ENCODE measurements at regions not wholly inside any gene's neighbourhood (a gene's known extent, or its start where the extent isn't known, plus 50 kb on each side); places are given as distances from the start of the nearest gene placed in this dataset.

DNA sequence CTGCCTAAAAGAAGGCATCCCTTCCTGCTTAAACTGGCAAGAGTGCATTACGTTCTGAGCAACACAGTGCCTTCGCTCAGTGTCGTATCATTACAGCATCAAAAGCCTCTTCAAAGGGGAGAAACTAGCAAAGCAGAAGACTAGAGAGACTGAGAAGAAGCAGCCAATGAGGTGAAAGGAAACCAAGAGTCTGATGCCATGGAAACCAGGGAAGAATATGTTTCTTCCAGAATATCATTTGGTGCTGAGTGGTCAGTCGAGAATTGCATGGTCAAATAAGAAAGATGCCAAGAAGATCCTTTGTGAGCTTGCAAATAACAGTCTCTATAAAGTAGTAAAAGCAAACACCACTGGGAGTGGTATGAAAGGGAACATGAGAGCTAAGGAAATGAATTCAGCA is 312.1 kb upstream of the CHST9 start:
- no peaks in the 10 kb centered on the region for H3K9me3 Mint-ChIP-seq
- no peak overlapping the region for H3K4me3 Mint-ChIP-seq
- no peaks in the 10 kb centered on the region for H3K36me3 Mint-ChIP-seq
- H3K27me3 Mint-ChIP-seq (ENCODE audit: low read depth), result no peaks in the 10 kb centered on the region
- no peak overlapping the region for H3K27ac Mint-ChIP-seq
- TF ChIP-seq, protein P1, sequence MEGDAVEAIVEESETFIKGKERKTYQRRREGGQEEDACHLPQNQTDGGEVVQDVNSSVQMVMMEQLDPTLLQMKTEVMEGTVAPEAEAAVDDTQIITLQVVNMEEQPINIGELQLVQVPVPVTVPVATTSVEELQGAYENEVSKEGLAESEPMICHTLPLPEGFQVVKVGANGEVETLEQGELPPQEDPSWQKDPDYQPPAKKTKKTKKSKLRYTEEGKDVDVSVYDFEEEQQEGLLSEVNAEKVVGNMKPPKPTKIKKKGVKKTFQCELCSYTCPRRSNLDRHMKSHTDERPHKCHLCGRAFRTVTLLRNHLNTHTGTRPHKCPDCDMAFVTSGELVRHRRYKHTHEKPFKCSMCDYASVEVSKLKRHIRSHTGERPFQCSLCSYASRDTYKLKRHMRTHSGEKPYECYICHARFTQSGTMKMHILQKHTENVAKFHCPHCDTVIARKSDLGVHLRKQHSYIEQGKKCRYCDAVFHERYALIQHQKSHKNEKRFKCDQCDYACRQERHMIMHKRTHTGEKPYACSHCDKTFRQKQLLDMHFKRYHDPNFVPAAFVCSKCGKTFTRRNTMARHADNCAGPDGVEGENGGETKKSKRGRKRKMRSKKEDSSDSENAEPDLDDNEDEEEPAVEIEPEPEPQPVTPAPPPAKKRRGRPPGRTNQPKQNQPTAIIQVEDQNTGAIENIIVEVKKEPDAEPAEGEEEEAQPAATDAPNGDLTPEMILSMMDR (IDR thresholded peaks at IDR 0.05; ENCODE audit: unreplicated experiment), result no peak
- DNase-seq (ENCODE audit: low spot score in 2 of 2, unreplicated experiment in 2 of 2), result no peak
- H3K4me1 Mint-ChIP-seq, result no peaks in the 10 kb centered on the region

DNA sequence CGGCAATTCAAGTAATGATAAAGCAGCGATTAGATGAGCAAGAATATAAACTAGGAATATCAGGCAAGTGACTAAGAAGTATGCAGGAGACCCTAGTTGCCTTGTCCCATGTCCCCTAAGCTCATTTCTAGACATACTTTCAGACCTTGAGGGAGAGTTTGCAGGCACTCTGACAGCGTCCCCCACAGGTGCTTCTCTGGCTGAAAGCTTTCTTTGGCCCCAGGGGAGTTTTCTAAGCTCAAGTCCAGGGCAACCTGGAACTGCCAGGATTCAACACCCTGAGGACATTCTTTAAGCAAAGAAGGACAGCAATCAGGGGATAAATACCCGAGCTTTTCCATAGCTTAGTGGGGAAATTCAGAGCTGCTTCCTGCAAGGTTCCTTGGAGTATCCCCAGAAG is 308.1 kb upstream of the CHST9 start:
- Mint-ChIP-seq H3K27me3 (ENCODE audit: low read depth) (no peaks in the 10 kb centered on the region), H3K36me3 (no peaks in the 10 kb centered on the region), H3K9me3 (peaks cover 2% of the 10 kb centered on the region), H3K27ac (no peak overlapping the region), H3K4me3 (no peak overlapping the region), H3K4me1 (no peaks in the 10 kb centered on the region)
- TF ChIP-seq, protein P1 (IDR thresholded peaks at IDR 0.05; ENCODE audit: unreplicated experiment), result no peak
- no peak for DNase-seq (ENCODE audit: low spot score in 2 of 2, unreplicated experiment in 2 of 2)

DNA sequence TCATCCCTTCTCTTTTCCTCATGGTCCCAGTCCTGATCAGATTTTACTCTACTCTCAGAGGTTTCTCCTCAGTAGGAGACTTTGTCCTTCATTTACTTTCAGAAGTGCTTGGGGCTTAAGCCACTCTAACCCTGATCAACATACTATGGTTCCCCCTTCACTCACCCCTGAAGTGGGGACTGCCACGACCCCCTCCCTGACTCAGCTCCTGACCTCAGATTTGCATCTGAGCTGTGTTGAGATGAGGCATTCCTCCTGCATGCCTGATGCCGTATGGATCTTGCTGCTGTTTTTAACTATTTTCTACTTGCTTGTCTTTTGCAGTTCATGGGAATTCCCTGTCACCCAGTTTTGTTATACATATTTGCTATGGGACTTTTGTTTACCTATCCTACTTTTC is 306.7 kb upstream of the CHST9 start:
- no peak for DNase-seq (ENCODE audit: low spot score in 2 of 2, unreplicated experiment in 2 of 2)
- TF ChIP-seq, protein P1 (IDR thresholded peaks at IDR 0.05; ENCODE audit: unreplicated experiment), result no peak
- no peaks in the 10 kb centered on the region for H3K4me1 Mint-ChIP-seq
- H3K27me3 Mint-ChIP-seq (ENCODE audit: low read depth), result no peaks in the 10 kb centered on the region
- no peak overlapping the region for H3K27ac Mint-ChIP-seq
- H3K36me3 Mint-ChIP-seq, result no peaks in the 10 kb centered on the region
- H3K9me3 Mint-ChIP-seq, result peaks cover 2% of the 10 kb centered on the region
- no peak overlapping the region for H3K4me3 Mint-ChIP-seq

GRCh38 chr18:27483276-27483675 is 298.2 kb upstream of the CHST9 start:
- no peaks in the 10 kb centered on the region for H3K9me3 Mint-ChIP-seq
- no peak for DNase-seq (ENCODE audit: low spot score in 2 of 2, unreplicated experiment in 2 of 2)
- peaks cover 4% of the 10 kb centered on the region for H3K4me1 Mint-ChIP-seq
- no peak overlapping the region for H3K27ac Mint-ChIP-seq
- TF ChIP-seq, protein P1 (IDR thresholded peaks at IDR 0.05; ENCODE audit: unreplicated experiment), result no peak
- no peaks in the 10 kb centered on the region for H3K36me3 Mint-ChIP-seq
- no peak overlapping the region for H3K4me3 Mint-ChIP-seq
- no peaks in the 10 kb centered on the region for H3K27me3 Mint-ChIP-seq (ENCODE audit: low read depth)

DNA sequence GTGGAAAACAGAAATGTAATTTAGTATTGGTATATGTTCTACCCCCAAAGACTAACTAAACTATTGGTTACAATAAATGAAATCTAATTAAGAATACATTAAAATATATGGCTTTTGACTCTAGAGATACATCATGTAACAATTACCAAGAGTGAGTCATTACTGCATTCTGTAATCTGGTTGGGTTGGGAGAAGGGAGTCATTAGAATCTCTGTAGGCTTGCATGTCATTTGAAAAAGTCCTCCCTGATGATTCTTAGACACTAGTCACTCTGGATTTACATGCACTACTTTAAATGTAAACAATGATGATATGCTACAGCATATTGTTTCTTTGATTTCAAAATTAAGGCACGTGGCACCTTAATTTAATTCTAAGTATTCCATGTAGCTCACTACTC is 293.4 kb upstream of the CHST9 start:
- Mint-ChIP-seq H3K36me3 (no peaks in the 10 kb centered on the region), H3K4me1 (peaks cover 4% of the 10 kb centered on the region), H3K4me3 (no peak overlapping the region), H3K27ac (no peak overlapping the region), H3K27me3 (ENCODE audit: low read depth) (no peaks in the 10 kb centered on the region), H3K9me3 (no peaks in the 10 kb centered on the region)
- TF ChIP-seq, protein P1 (IDR thresholded peaks at IDR 0.05; ENCODE audit: unreplicated experiment), result no peak
- no peak for DNase-seq (ENCODE audit: low spot score in 2 of 2, unreplicated experiment in 2 of 2)

DNA sequence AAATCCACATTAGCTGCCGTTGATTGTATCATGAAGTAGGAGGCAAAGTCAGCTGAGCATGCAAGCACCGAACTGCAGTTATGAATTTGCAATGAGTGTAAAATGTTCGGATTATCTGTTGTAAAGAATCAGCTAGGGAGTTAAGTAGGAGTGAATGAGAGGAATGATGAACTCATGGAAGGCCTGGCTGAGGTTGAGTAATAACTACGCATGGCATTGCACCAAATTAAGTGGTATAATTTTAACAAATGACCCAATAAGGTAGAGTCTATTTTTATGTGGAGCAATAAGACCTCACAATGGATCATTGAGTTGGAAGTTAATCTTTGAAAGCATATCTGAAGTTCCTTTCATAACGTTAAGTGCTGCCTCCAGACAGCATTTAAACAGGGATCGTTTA is 288.2 kb upstream of the CHST9 start:
- DNase-seq (ENCODE audit: low spot score in 2 of 2, unreplicated experiment in 2 of 2), result no peak
- H3K9me3 Mint-ChIP-seq, result no peaks in the 10 kb centered on the region
- no peak overlapping the region for H3K4me3 Mint-ChIP-seq
- peaks cover 9% of the 10 kb centered on the region for H3K4me1 Mint-ChIP-seq
- TF ChIP-seq, protein P1 (IDR thresholded peaks at IDR 0.05; ENCODE audit: unreplicated experiment), result no peak
- no peak overlapping the region for H3K27ac Mint-ChIP-seq
- H3K36me3 Mint-ChIP-seq, result no peaks in the 10 kb centered on the region
- no peaks in the 10 kb centered on the region for H3K27me3 Mint-ChIP-seq (ENCODE audit: low read depth)

Data from mesothelial cell of epicardium (in vitro differentiated cells).